Esophagus muscularis mucosa (tissue), 4 donors: ENCODE measurements at regions not wholly inside any gene's neighbourhood (a gene's known extent, or its start where the extent isn't known, plus 50 kb on each side); places are given as distances from the start of the nearest gene placed in this dataset.

ENCODE experiments used
- DNase-seq: peaks from one replicate; pipeline ENCODE4 v3.0.0-alpha.2; 2017; ENCODE audit errors: extremely low spot score
- H3K27ac ChIP-seq, 4 donors: fragments of 200-600 bp; sonication (generic); replicated peaks in 1 of 4; 1 replicate in 3 of 4; 2 replicates in 1 of 4; pipeline ENCODE4 v1.5.1; 2016 to 2019; ENCODE audit warnings: mild to moderate bottlenecking in 1 of 4
- H3K27me3 ChIP-seq, 4 donors: fragments of 200-600 bp; sonication (generic); one replicate each; pipeline versions ENCODE4 v1.5.1 to v1.6.0; 2016 to 2019
- H3K36me3 ChIP-seq, 4 donors: fragments of 200-600 bp; sonication (generic); one replicate each; pipeline ENCODE4 v1.5.1; 2016 to 2019
- H3K4me1 ChIP-seq, 4 donors: fragments of 200-600 bp; sonication (generic); one replicate each; pipeline ENCODE4 v1.5.1; 2016 to 2019
- H3K4me3 ChIP-seq, 4 donors: fragments of 200-600 bp; sonication (generic); 1 replicate in 2 of 4; 2 replicates in 2 of 4; pipeline ENCODE4 v1.5.1; 2016 to 2019; ENCODE audit warnings: mild to moderate bottlenecking in 4 of 4, moderate library complexity in 1 of 4
- H3K9me3 ChIP-seq, 4 donors: fragments of 200-600 bp; sonication (generic); 1 replicate in 3 of 4; 2 replicates in 1 of 4; pipeline ENCODE4 v1.5.1; 2016 to 2019
- CTCF ChIP-seq, 3 experiments: fragments of 200-600 bp in 2 of 3; fragments of 450-650 bp in 1 of 3; sonication (generic) in 2 of 3; IDR thresholded peaks; one replicate each; pipeline ENCODE4 v1.5.1; 2017 to 2019; ENCODE audit warnings: antibody characterized with exemption in 3 of 3, mild to moderate bottlenecking in 2 of 3, moderate library complexity in 1 of 3
- EP300 ChIP-seq: sonication (generic); formaldehyde crosslinking; IDR thresholded peaks from one replicate; pipeline ENCODE4 v1.6.1; 2017; ENCODE audit warnings: antibody characterized with exemption
- POLR2A ChIP-seq: fragments of 450-650 bp; IDR thresholded peaks from one replicate; pipeline ENCODE4 v1.6.1; 2017; ENCODE audit warnings: antibody characterized with exemption, moderate library complexity, mild to moderate bottlenecking, low read depth
- POLR2AphosphoS5 ChIP-seq, 2 donors: sonication (generic); formaldehyde crosslinking; IDR thresholded peaks; one replicate each; pipeline ENCODE4 v1.6.1; 2017; ENCODE audit warnings: antibody characterized with exemption in 2 of 2
- WGBS: methylation state at CpG from one replicate; pipeline ENCODE4 v1.1.5; 2018; 5-methylcytosine and 5-hydroxymethylcytosine counted together
- intact Hi-C: fragments of 100-400 bp; cut with DNase I; formaldehyde crosslinking; loops from one replicate; pipeline ENCODE4 v1.15.1; 2023

GRCh38 chr9:1219284-1219683 lies 169.1 kb downstream of the DMRT2 start:
- WGBS: 72% methylated on average over 2 of the region's 2 CpGs
- Histone ChIP-seq H3K9me3 (no peaks in the 10 kb centered on the region), H3K27ac (no peak overlapping the region), H3K36me3 (no peaks in the 10 kb centered on the region), H3K4me3 (no peak overlapping the region), H3K27me3 (no peaks in the 10 kb centered on the region), H3K4me1 (no peaks in the 10 kb centered on the region)
- TF ChIP-seq CTCF (IDR thresholded peaks at IDR 0.05): no peak
- TF ChIP-seq POLR2AphosphoS5 (IDR thresholded peaks at IDR 0.05): no peak
- peak; percentile 68 for DNase-seq
- intact Hi-C loops: no loop called here

GRCh38 chr9:1221298-1221697 lies 171.1 kb downstream of the DMRT2 start:
- Histone ChIP-seq H3K27me3 (no peaks in the 10 kb centered on the region), H3K27ac (no peak overlapping the region), H3K9me3 (no peaks in the 10 kb centered on the region), H3K4me3 (no peak overlapping the region), H3K4me1 (no peaks in the 10 kb centered on the region), H3K36me3 (no peaks in the 10 kb centered on the region)
- 72% methylated on average over 7 of the region's 7 CpGs for WGBS
- no peak for TF ChIP-seq CTCF (IDR thresholded peaks at IDR 0.05)
- TF ChIP-seq EP300: no peak
- no peak for TF ChIP-seq POLR2AphosphoS5 (IDR thresholded peaks at IDR 0.05)
- no peak for TF ChIP-seq POLR2A
- intact Hi-C loops: no loop called here
- DNase-seq: no peak

GRCh38 chr9:1222511-1222910 lies 172.4 kb downstream of the DMRT2 start:
- H3K27ac ChIP-seq: no peak overlapping the region
- H3K36me3 ChIP-seq: no peaks in the 10 kb centered on the region
- TF ChIP-seq POLR2AphosphoS5 (IDR thresholded peaks at IDR 0.05) (no peak), POLR2A (no peak), CTCF (IDR thresholded peaks at IDR 0.05) (no peak), EP300 (no peak)
- no peaks in the 10 kb centered on the region for H3K27me3 ChIP-seq
- 41% methylated on average over 3 of the region's 3 CpGs for WGBS
- H3K9me3 ChIP-seq: no peaks in the 10 kb centered on the region
- H3K4me3 ChIP-seq: no peak overlapping the region
- H3K4me1 ChIP-seq: no peaks in the 10 kb centered on the region
- intact Hi-C loops: no loop called here
- no peak for DNase-seq

GRCh38 chr9:1231998-1232919 lies 182.1 kb downstream of the DMRT2 start:
- peak overlapping the region; percentile 53 to 74 (median 67) for H3K27ac ChIP-seq
- no peaks in the 10 kb centered on the region for H3K9me3 ChIP-seq
- H3K27me3 ChIP-seq: no peaks in the 10 kb centered on the region
- WGBS: 18% methylated on average over 11 of the region's 11 CpGs
- intact Hi-C loops: no loop called here
- no peak for DNase-seq
- peak overlapping the region in 3 of 4 donors; percentile 1 to 18 (median 5) for H3K4me3 ChIP-seq
- peaks cover 0 to 17% (median 15%) of the 10 kb centered on the region in 4 donors for H3K4me1 ChIP-seq
- H3K36me3 ChIP-seq: no peaks in the 10 kb centered on the region
- TF ChIP-seq POLR2A (no peak), POLR2AphosphoS5 (IDR thresholded peaks at IDR 0.05) (peak in 1 of 2 donors; percentile 10)

GRCh38 chr9:1233568-1233967 lies 183.4 kb downstream of the DMRT2 start:
- H3K4me1 ChIP-seq: peaks cover 0 to 17% (median 15%) of the 10 kb centered on the region in 4 donors
- WGBS: 61% methylated on average over 2 of the region's 2 CpGs
- H3K27ac ChIP-seq: no peak overlapping the region
- no peaks in the 10 kb centered on the region for H3K36me3 ChIP-seq
- no peak overlapping the region for H3K4me3 ChIP-seq
- DNase-seq: no peak
- no peaks in the 10 kb centered on the region for H3K27me3 ChIP-seq
- H3K9me3 ChIP-seq: no peaks in the 10 kb centered on the region
- intact Hi-C loops: no loop called here
- no peak for TF ChIP-seq EP300
- TF ChIP-seq POLR2AphosphoS5 (IDR thresholded peaks at IDR 0.05): no peak
- TF ChIP-seq POLR2A: no peak
- no peak for TF ChIP-seq CTCF (IDR thresholded peaks at IDR 0.05)
